ENCODE measurements at regions not wholly inside any gene's neighbourhood (a gene's known extent, or its start where the extent isn't known, plus 50 kb on each side); places are given as distances from the start of the nearest gene placed in this dataset.

- no peak for TF ChIP-seq POLR2A (IDR thresholded peaks at IDR 0.05)
- intact Hi-C loops (cut with DNase I), result no loop called here
Measured at GRCh38 chr2:221042926-221043325, 529.2 kb downstream of the EPHA4 start.

GRCh38 chr2:221044781-221045180 is 527.3 kb downstream of the EPHA4 start:
- no peaks in the 10 kb centered on the region for H3K36me3 ChIP-seq (replicated peaks in 1 of 2)
- intact Hi-C loops (cut with DNase I), result no loop called here
- no peak overlapping the region for H3K27ac ChIP-seq
- H3K9me3 ChIP-seq (replicated peaks in 1 of 3), result no peaks in the 10 kb centered on the region
- H3K4me1 ChIP-seq (replicated peaks in 1 of 2), result no peaks in the 10 kb centered on the region
- H3K4me3 ChIP-seq, result no peak overlapping the region
- no peak for DNase-seq
- TF ChIP-seq POLR2A (IDR thresholded peaks at IDR 0.05), result no peak
- TF ChIP-seq CTCF (IDR thresholded peaks at IDR 0.05), result no peak
- WGBS, 4 donors, result 81 to 93% (median 92%) methylated on average over 5 of the region's 5 CpGs
- H3K27me3 ChIP-seq, result no peaks in the 10 kb centered on the region

More at GRCh38 chr2:221042926-221043325, 529.2 kb downstream of the EPHA4 start:
- WGBS, 4 donors, result 72 to 81% (median 75%) methylated on average over 6 of the region's 6 CpGs
- no peak for DNase-seq
- Histone ChIP-seq H3K9me3 (replicated peaks in 1 of 3) (no peaks in the 10 kb centered on the region), H3K4me3 (no peak overlapping the region), H3K27me3 (no peaks in the 10 kb centered on the region), H3K4me1 (replicated peaks in 1 of 2) (no peaks in the 10 kb centered on the region), H3K36me3 (replicated peaks in 1 of 2) (no peaks in the 10 kb centered on the region), H3K27ac (no peak overlapping the region)

GRCh38 chr2:221050020-221050795 is 521.9 kb downstream of the EPHA4 start:
- intact Hi-C loops (cut with DNase I), result no loop called here
- WGBS, 4 donors, result 69 to 95% (median 81%) methylated on average over 4 of the region's 4 CpGs
- H3K4me1 ChIP-seq (replicated peaks in 1 of 2), result no peaks in the 10 kb centered on the region

GRCh38 chr2:221051162-221051561 is 520.9 kb downstream of the EPHA4 start:
- TF ChIP-seq CTCF (IDR thresholded peaks at IDR 0.05) (no peak), POLR2A (IDR thresholded peaks at IDR 0.05) (no peak)
- no peaks in the 10 kb centered on the region for H3K27me3 ChIP-seq
- no peaks in the 10 kb centered on the region for H3K4me1 ChIP-seq (replicated peaks in 1 of 2)
- 86 to 98% (median 93%) methylated on average over 8 of the region's 8 CpGs for WGBS, 4 donors
- H3K36me3 ChIP-seq (replicated peaks in 1 of 2), result no peaks in the 10 kb centered on the region
- DNase-seq, result no peak
- intact Hi-C loops (cut with DNase I), result no loop called here
- no peak overlapping the region for H3K27ac ChIP-seq
- no peak overlapping the region for H3K4me3 ChIP-seq
- H3K9me3 ChIP-seq (replicated peaks in 1 of 3), result no peaks in the 10 kb centered on the region

More at GRCh38 chr2:221050020-221050795, 521.9 kb downstream of the EPHA4 start:
- TF ChIP-seq POLR2A (IDR thresholded peaks at IDR 0.05) (no peak), CTCF (IDR thresholded peaks at IDR 0.05) (no peak)
- H3K9me3 ChIP-seq (replicated peaks in 1 of 3), result no peaks in the 10 kb centered on the region
- no peaks in the 10 kb centered on the region for H3K36me3 ChIP-seq (replicated peaks in 1 of 2)
- H3K4me3 ChIP-seq, result no peak overlapping the region
- H3K27ac ChIP-seq, result no peak overlapping the region
- DNase-seq, result no peak
- H3K27me3 ChIP-seq, result no peaks in the 10 kb centered on the region

- TF ChIP-seq CTCF (IDR thresholded peaks at IDR 0.05) (no peak), POLR2A (IDR thresholded peaks at IDR 0.05) (no peak)
- Histone ChIP-seq H3K27ac (no peak overlapping the region), H3K36me3 (replicated peaks in 1 of 2) (no peaks in the 10 kb centered on the region), H3K4me3 (no peak overlapping the region), H3K4me1 (replicated peaks in 1 of 2) (no peaks in the 10 kb centered on the region), H3K27me3 (no peaks in the 10 kb centered on the region), H3K9me3 (replicated peaks in 1 of 3) (no peaks in the 10 kb centered on the region)
- intact Hi-C loops (cut with DNase I), result no loop called here
- no peak for DNase-seq
Measured at GRCh38 chr2:221060376-221060775, 511.7 kb downstream of the EPHA4 start.
